AG09319 (cell line): ENCODE measurements at regions not wholly inside any gene's neighbourhood (a gene's known extent, or its start where the extent isn't known, plus 50 kb on each side); places are given as distances from the start of the nearest gene placed in this dataset.

ENCODE experiments used
- DNase-seq: peaks from one replicate; pipeline ENCODE4 v3.0.0-alpha.2; 2010; ENCODE audit warnings: low read depth; ENCODE audit errors: extremely low read depth
- TF ChIP-seq, protein P1 (sequence below): IDR thresholded peaks from 2 replicates; pipeline ENCODE4 v1.5.1; 2011; ENCODE audit warnings: low read depth, mild to moderate bottlenecking, inconsistent platforms, low read length, moderate library complexity

DNA sequence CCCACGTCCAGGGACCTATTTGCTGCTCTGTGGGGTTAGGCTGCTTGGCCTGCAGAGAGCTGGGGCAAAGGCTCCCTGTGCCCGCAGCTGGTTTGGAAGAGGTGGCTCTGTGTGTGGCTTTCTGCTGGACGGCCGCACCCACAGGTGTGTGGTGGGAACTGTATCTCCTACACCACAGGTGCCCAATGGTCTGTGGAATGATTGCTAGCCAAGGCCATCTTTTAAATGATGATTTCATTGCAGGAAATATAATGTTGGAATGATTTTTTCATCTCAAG lies 178.4 kb downstream of the DLL1 start:
- DNase-seq = no peak
- TF ChIP-seq, protein P1, sequence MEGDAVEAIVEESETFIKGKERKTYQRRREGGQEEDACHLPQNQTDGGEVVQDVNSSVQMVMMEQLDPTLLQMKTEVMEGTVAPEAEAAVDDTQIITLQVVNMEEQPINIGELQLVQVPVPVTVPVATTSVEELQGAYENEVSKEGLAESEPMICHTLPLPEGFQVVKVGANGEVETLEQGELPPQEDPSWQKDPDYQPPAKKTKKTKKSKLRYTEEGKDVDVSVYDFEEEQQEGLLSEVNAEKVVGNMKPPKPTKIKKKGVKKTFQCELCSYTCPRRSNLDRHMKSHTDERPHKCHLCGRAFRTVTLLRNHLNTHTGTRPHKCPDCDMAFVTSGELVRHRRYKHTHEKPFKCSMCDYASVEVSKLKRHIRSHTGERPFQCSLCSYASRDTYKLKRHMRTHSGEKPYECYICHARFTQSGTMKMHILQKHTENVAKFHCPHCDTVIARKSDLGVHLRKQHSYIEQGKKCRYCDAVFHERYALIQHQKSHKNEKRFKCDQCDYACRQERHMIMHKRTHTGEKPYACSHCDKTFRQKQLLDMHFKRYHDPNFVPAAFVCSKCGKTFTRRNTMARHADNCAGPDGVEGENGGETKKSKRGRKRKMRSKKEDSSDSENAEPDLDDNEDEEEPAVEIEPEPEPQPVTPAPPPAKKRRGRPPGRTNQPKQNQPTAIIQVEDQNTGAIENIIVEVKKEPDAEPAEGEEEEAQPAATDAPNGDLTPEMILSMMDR = no peak

DNA sequence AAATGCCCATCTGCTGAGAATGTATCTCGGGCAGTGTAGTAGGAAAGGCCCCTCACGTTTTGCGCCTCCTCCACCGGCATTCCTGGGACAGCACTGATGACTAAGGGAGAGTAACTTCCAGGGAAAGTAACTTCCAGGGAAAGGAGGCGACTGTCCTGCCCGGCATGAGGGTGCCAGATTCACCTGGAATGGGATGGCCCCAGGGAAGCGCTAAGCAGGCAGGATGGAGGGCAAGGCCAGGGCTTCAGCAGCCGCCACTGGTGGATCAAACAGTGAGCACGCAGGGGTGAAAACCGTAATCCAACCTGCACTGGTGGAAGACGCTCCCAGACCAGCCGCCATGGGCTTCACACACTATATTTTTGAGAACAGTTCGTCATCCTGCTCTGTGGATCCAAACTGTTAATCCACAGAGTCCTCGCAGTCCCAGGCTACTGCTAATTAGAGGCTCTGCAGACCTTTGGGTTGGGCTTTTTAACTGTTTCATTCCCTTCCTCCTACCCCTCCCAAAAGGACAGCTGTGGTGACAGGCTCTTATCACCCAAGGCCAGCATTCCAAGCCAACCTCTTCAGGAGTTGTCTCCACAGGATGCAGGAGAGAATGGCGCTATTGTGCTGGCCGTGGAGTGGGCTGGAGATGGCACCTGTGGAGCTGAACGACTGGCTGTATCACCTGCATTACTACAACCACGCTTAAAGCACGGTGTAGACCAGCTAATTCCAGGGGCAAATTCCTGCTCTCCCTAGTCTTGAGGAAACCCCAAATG lies 178.9 kb downstream of the DLL1 start:
- DNase-seq = no peak
- TF ChIP-seq, protein P1 = no peak

DNA sequence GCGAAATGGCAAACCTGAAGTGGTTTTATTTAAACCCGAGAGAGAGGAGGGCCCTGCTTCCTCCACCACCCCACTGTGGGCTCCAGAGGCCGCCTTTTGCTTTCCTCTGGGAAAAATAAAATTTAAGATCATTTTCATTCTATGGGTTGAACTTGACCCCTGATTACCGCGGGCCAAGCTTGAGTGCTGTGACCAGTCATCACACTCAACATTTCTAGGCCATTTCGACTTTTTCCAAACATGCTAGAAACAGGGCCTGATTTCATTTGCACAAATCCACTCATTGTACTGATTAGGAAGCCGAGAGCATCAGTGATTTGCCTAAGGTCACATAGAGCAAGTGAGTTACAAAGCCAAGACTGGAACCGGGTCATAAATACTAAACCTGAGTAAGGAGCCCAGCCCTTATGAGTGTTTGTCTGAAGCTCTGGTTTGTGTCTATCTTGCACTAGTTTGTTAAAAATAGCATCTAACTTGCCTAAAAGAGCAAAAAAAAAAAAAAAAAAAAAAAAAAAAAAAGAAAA lies 179.7 kb downstream of the DLL1 start:
- TF ChIP-seq, protein P1 = no peak
- DNase-seq = no peak

DNA sequence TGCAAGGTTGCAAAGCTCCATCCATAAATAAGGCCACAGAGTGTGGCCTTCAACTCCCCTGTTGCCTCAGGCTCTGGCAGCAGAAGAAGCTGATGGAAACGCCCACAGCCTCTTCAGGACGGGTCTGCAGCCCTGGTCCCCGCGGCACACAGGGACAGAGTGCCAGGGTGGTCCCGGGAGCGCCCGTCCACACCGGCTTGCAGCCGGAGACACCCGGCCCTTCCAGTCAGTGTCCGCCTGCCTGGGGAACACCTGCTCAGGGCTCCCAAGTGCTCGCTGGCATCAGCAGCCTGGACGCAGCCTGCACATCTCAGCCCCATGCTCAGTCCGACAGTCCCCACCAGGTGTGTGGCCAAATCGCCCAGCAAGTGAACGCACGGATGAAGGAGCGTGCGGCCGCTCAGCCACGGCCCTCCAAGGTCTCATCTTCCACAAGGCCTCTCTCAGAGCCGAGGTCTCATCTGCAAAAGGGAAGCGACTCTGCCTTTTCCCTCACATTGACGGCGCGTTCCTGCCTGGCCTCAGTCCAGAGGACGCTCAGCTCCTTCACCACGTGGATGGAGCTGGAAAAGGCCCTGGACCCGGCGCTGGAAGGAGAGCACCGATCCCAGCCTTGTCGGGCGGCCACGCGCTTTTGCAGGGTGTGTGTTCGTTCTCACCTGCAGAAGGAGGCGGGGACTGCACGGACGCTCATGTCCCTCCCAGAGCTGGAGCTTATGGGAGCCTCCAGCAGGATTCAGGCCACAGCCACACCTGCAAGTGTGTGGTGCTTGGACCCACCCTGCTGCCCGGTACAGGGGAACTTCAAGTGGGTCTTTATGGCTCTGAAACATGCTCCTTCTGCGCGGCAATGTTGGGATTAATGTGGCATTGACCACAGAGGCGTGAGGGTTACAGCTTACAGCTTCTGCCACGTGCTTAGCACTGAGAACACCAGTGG lies 180.4 kb downstream of the DLL1 start:
- TF ChIP-seq, protein P1 = no peak
- no peak for DNase-seq

DNA sequence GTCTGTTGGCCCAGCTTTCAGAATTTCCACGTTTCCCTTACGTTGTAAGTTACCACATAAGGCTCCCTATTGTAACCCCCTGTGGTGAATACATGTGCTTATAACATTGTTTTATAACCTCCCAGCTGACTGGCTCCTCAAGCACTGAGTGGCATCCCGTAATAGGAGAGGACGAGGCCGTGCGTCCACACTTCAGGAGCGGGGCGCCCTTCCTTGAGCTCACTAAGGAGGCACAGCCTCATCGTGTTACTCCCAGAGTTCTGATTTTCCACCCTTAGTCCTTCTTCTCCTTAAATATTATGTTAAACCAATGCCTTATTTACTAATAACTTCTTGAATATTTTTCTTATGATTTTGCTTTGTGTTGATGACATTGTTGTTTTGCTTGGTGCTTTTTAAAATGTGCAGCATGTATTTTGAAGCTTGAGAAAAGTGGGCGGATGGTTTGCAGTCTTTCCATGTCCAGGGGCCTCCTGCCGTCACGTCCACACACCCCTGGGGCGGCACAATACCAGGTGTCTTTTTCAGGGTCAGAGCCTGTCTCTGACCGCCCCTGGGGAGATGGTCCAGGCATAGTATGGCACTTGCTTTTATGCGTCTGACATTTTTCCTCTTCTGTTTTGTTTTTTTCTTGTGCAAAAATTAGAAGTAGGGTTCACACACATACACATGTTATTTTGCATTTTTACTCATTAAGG lies 181.8 kb downstream of the DLL1 start:
- no peak for DNase-seq
- TF ChIP-seq, protein P1 = no peak

DNA sequence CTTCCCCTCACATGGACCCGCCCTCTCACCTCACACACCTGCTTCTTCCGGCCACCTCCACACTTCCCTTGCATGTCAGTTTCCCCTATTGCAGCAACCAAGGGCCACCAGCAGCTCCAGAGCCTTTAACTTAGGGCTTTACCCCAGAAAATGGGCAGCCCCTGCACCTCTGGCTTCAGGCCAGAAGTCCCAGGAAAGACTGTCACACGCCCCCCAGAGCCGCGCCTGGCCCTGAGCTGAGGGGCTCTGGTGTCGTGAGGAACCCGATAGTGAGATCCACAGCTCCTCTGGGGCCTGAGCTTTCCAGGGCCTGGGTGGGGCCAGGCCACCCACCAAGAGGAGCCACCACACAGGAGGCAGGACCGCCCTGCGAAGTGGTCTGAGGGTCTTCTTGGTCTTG lies 182.4 kb downstream of the DLL1 start:
- TF ChIP-seq, protein P1 = no peak
- no peak for DNase-seq
